ENCODE measurements at regions not wholly inside any gene's neighbourhood (a gene's known extent, or its start where the extent isn't known, plus 50 kb on each side); places are given as distances from the start of the nearest gene placed in this dataset.

DNA sequence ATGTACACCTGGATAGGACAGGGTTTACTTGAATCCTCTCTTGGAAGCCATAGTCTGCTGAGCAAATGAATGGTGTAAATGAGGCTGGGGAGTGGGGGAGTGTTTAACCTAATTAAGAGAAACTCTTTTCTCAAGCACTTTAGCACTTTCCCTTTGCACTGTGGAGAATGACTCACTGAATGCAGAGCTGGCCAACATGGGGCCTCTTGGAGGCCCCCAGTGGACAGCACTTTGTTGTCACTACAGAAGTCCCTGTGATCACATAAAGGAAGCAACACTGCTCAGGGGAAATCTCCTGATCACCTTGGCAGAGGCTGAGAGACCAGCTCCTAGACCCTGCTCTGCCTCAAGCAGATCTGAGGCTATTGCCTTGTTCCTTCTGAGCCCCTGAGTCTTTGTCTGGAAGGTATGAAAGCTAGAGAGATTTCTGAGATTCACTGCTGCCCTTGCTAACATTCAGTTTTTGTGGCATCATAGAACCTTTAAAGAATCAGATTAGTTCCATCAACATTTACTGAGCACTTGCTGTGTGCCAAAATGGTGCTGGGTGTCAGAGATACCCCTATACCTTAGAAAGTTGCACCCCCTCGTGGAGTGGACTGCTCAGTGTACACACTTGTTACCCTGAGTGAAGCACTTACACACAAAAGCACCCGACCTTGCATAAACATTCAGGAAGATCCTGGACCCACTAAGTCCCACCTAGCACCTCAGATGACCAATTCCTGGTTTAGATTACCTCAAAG is 230.1 kb upstream of the CCL2 start:
- no peak for TF ChIP-seq GATA2 (IDR thresholded peaks at IDR 0.05; ENCODE audit: low read depth, low read length)
- no peak for TF ChIP-seq GATA3 (IDR thresholded peaks at IDR 0.05; ENCODE audit: low read depth, low read length)
